ENCODE measurements at regions not wholly inside any gene's neighbourhood (a gene's known extent, or its start where the extent isn't known, plus 50 kb on each side); places are given as distances from the start of the nearest gene placed in this dataset.

GRCh38 chr3:148441191-148441590, 256.5 kb upstream of the AGTR1 start:
- no peak for TF ChIP-seq EP300 (IDR thresholded peaks at IDR 0.05)
- TF ChIP-seq CTCF (IDR thresholded peaks at IDR 0.05) = no peak
- TF ChIP-seq POLR2A (IDR thresholded peaks at IDR 0.05) = no peak
